NCI-H510A (cell line): ENCODE measurements at regions not wholly inside any gene's neighbourhood (a gene's known extent, or its start where the extent isn't known, plus 50 kb on each side); places are given as distances from the start of the nearest gene placed in this dataset.

Experiments used
- DNase-seq: peaks from one replicate; lab custom pipeline; 2025; lab: John Stamatoyannopoulos, UW

- DNase-seq: no peak
Measured at GRCh38 chr3:117400303-117400702, 690.7 kb downstream of the TUSC7 start.

GRCh38 chr3:117404141-117404540, 694.6 kb downstream of the TUSC7 start:
- no peak for DNase-seq

GRCh38 chr3:117404730-117405129, 695.2 kb downstream of the TUSC7 start:
- DNase-seq: peak; percentile 3

GRCh38 chr3:117405359-117405758, 695.8 kb downstream of the TUSC7 start:
- no peak for DNase-seq

- no peak for DNase-seq
Measured at GRCh38 chr3:117407317-117407716, 697.7 kb downstream of the TUSC7 start.

GRCh38 chr3:117408811-117409210, 699.2 kb downstream of the TUSC7 start:
- DNase-seq: no peak

- no peak for DNase-seq
Measured at GRCh38 chr3:117409256-117409655, 699.7 kb downstream of the TUSC7 start.

- no peak for DNase-seq
Measured at GRCh38 chr3:117409701-117410459, 700.3 kb downstream of the TUSC7 start.

- DNase-seq: no peak
Measured at GRCh38 chr3:117411971-117412370, 702.4 kb downstream of the TUSC7 start.

GRCh38 chr3:117417411-117417810, 707.8 kb downstream of the TUSC7 start:
- DNase-seq: no peak

- no peak for DNase-seq
Measured at GRCh38 chr3:117427081-117427480, 717.5 kb downstream of the TUSC7 start.

- no peak for DNase-seq
Measured at GRCh38 chr3:117433427-117433826, 723.8 kb downstream of the TUSC7 start.

GRCh38 chr3:117434661-117435412, 725.3 kb downstream of the TUSC7 start:
- DNase-seq: no peak

- no peak for DNase-seq
Measured at GRCh38 chr3:117435506-117435905, 725.9 kb downstream of the TUSC7 start.

GRCh38 chr3:117439812-117440211, 730.2 kb downstream of the TUSC7 start:
- DNase-seq: peak; percentile 22

- DNase-seq: no peak
Measured at GRCh38 chr3:117441851-117442250, 732.3 kb downstream of the TUSC7 start.

GRCh38 chr3:117442566-117442965, 733.0 kb downstream of the TUSC7 start:
- DNase-seq: no peak

GRCh38 chr3:117443014-117443413, 733.4 kb downstream of the TUSC7 start:
- DNase-seq: no peak

GRCh38 chr3:117444175-117444574, 734.6 kb downstream of the TUSC7 start:
- peak; percentile 68 for DNase-seq

GRCh38 chr3:117447419-117447818, 737.8 kb downstream of the TUSC7 start:
- no peak for DNase-seq

- no peak for DNase-seq
Measured at GRCh38 chr3:117450026-117450425, 740.4 kb downstream of the TUSC7 start.

- DNase-seq: peak; percentile 11
Measured at GRCh38 chr3:117454254-117454653, 744.7 kb downstream of the TUSC7 start.

- DNase-seq: no peak
Measured at GRCh38 chr3:117454908-117455307, 745.3 kb downstream of the TUSC7 start.
